Retinal pigment epithelial cell (primary cell): ENCODE measurements at regions not wholly inside any gene's neighbourhood (a gene's known extent, or its start where the extent isn't known, plus 50 kb on each side); places are given as distances from the start of the nearest gene placed in this dataset.

ENCODE experiments used
- DNase-seq: peaks from one replicate; pipeline ENCODE4 v3.0.0-alpha.2; 2010; ENCODE audit warnings: low read depth
- H3K4me3 ChIP-seq: 2 replicates; pipeline ENCODE4 v1.5.1; 2011; ENCODE audit warnings: mild to moderate bottlenecking, low read length, control low read depth, moderate library complexity
- CTCF ChIP-seq: conservative IDR thresholded peaks from 2 replicates; pipeline ENCODE4 v1.5.1; 2011; ENCODE audit warnings: low read depth, low read length, control low read depth, inconsistent platforms

DNA sequence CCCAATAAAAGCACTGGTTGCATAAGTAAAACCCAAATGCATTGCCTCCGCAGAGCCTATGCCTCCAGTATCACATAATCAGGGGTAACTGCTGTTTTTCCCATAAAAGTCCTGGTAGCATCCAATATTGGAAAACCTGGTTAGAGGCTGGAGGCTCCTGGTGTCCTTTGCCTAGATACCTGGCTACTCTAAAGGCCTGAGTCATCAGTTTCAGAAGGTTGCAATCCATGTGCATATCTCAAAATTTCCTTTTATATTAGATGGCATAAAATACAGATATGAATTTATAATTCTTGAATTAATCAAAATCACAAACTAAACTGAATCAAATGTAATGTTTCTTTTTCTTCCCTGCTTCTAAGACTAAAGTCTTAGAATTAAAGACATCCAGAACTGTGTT lies 164.2 kb upstream of the DCN start:
- no peak for TF ChIP-seq CTCF

GRCh38 chr12:91344408-91344807 lies 161.8 kb upstream of the DCN start:
- no peak for TF ChIP-seq CTCF
- DNase-seq: no peak
- H3K4me3 ChIP-seq: no peak overlapping the region

More for the DNA sequence above, 164.2 kb upstream of the DCN start:
- no peak for DNase-seq
- no peak overlapping the region for H3K4me3 ChIP-seq

- DNase-seq: no peak
- no peak overlapping the region for H3K4me3 ChIP-seq
- no peak for TF ChIP-seq CTCF
Observed at GRCh38 chr12:91343010-91343409, 160.4 kb upstream of the DCN start.

DNA sequence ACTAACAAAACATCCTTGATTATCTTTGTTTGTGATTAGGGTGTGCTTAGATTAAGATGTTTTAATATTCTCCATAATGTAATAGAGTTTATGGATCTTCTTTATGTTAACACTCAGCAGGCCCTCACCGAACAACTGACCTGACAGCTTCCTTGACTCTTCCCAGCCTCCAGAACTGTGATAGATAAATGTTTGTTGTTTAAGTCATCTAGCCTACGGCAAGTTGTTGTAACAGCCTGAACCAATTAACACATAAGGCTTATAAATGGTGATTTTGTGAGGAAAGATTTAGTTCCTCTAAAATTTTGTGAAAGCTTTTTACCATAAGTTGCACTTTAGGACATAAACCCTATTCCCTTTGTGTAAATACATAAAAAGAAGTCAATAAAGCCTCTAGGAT lies 156.5 kb upstream of the DCN start:
- DNase-seq: no peak
- no peak for TF ChIP-seq CTCF
- no peak overlapping the region for H3K4me3 ChIP-seq

GRCh38 chr12:91335699-91336098 lies 153.1 kb upstream of the DCN start:
- no peak overlapping the region for H3K4me3 ChIP-seq
- TF ChIP-seq CTCF: no peak
- no peak for DNase-seq

DNA sequence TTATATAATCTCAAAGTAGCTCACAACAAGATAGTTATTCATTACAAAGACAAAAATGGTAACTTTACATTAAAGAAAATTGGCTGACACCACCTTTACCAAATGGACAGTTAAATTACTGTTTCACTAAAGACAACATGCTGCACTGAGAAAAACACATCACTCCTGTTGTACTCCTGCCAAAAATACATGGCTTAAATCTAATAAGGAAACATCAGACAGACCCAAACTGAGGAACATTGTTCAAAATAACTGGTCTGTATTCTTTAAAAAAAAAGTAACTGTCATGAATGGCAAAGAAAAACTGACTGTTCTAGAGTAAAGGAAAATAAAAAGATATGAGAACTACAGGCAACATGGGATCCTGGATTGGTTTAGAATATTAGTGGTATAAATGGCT lies 151.3 kb upstream of the DCN start:
- no peak for TF ChIP-seq CTCF
- DNase-seq: no peak
- H3K4me3 ChIP-seq: no peak overlapping the region

- no peak for TF ChIP-seq CTCF
- DNase-seq: no peak
- no peak overlapping the region for H3K4me3 ChIP-seq
Observed at GRCh38 chr12:91332302-91332701, 149.7 kb upstream of the DCN start.
